GM23248 (cell line): ENCODE measurements at regions not wholly inside any gene's neighbourhood (a gene's known extent, or its start where the extent isn't known, plus 50 kb on each side); places are given as distances from the start of the nearest gene placed in this dataset.

Experiments
- DNase-seq: peaks from one replicate; pipeline ENCODE4 v3.0.0-alpha.2; 2015
- H2AFZ ChIP-seq: fragments of 200-600 bp; sonication (generic); 2 replicates; pipeline ENCODE4 v1.6.1; 2016; ENCODE audit warnings: antibody characterized with exemption
- H3F3A ChIP-seq: fragments of 200-600 bp; sonication (generic); 2 replicates; pipeline ENCODE4 v1.6.1; 2016; ENCODE audit warnings: mild to moderate bottlenecking, antibody characterized with exemption, mixed run types; ENCODE audit not compliant: insufficient read depth
- H3K27ac ChIP-seq: fragments of 200-600 bp; sonication (generic); 2 replicates; pipeline ENCODE4 v1.5.1; 2016; ENCODE audit warnings: mild to moderate bottlenecking
- H3K27me3 ChIP-seq: fragments of 200-600 bp; sonication (generic); replicated peaks from 2 replicates; pipeline ENCODE4 v1.6.1; 2016; ENCODE audit warnings: mild to moderate bottlenecking; ENCODE audit not compliant: insufficient read depth
- H3K36me3 ChIP-seq: fragments of 200-600 bp; sonication (generic); 2 replicates; pipeline ENCODE4 v1.6.1; 2016; ENCODE audit warnings: low read depth, mild to moderate bottlenecking
- H3K4me1 ChIP-seq: fragments of 200-600 bp; sonication (generic); 2 replicates; pipeline ENCODE4 v1.6.1; 2016; ENCODE audit warnings: mild to moderate bottlenecking; ENCODE audit not compliant: insufficient read depth
- H3K4me2 ChIP-seq: fragments of 200-600 bp; sonication (generic); one replicate; pipeline ENCODE4 v1.6.1; 2016; ENCODE audit warnings: mild to moderate bottlenecking; ENCODE audit not compliant: unreplicated experiment
- H3K4me3 ChIP-seq: fragments of 200-600 bp; sonication (generic); 2 replicates; pipeline ENCODE4 v1.5.1; 2016; ENCODE audit warnings: mild to moderate bottlenecking
- H3K79me2 ChIP-seq: fragments of 200-600 bp; sonication (generic); 2 replicates; pipeline ENCODE4 v1.6.1; 2016; ENCODE audit warnings: mild to moderate bottlenecking; ENCODE audit not compliant: insufficient read depth
- H3K9ac ChIP-seq: fragments of 200-600 bp; sonication (generic); 2 replicates; pipeline ENCODE4 v1.6.1; 2016; ENCODE audit warnings: mild to moderate bottlenecking
- H3K9me2 ChIP-seq: fragments of 200-600 bp; sonication (generic); 2 replicates; pipeline ENCODE4 v1.6.1; 2016; ENCODE audit warnings: mixed run types, mild to moderate bottlenecking, moderate library complexity; ENCODE audit not compliant: insufficient read depth
- H3K9me3 ChIP-seq: fragments of 200-600 bp; sonication (generic); one replicate; pipeline ENCODE4 v1.6.1; 2017; ENCODE audit warnings: low read depth
- H4K20me1 ChIP-seq: fragments of 200-600 bp; sonication (generic); 2 replicates; pipeline ENCODE4 v1.6.0; 2016; ENCODE audit not compliant: insufficient read depth
- EZH2 ChIP-seq: fragments of 200-600 bp; sonication (generic); IDR thresholded peaks from 2 replicates; pipeline ENCODE4 v1.6.1; 2018; ENCODE audit warnings: antibody characterized with exemption, mild to moderate bottlenecking; ENCODE audit not compliant: insufficient read depth, poor library complexity, severe bottlenecking
- EZH2phosphoT487 ChIP-seq: fragments of 200-600 bp; sonication (generic); IDR thresholded peaks from 2 replicates; pipeline ENCODE4 v1.6.1; 2018; ENCODE audit warnings: antibody characterized with exemption, moderate library complexity, mild to moderate bottlenecking, low read depth; ENCODE audit not compliant: insufficient read depth
- WGBS, 2 experiments: methylation state at CpG; one replicate each; pipeline ENCODE4 v1.1.6; 2015 to 2017; ENCODE audit warnings: low lambda C conversion rate in 2 of 2, low coverage in 1 of 2; ENCODE audit errors: missing lambda C conversion rate in 2 of 2; 5-methylcytosine and 5-hydroxymethylcytosine counted together
- in situ Hi-C: fragments of 300-500 bp; cut with MboI; formaldehyde crosslinking; loops from 2 replicates; pipeline ENCODE4 v1.15.0; 2020

DNA sequence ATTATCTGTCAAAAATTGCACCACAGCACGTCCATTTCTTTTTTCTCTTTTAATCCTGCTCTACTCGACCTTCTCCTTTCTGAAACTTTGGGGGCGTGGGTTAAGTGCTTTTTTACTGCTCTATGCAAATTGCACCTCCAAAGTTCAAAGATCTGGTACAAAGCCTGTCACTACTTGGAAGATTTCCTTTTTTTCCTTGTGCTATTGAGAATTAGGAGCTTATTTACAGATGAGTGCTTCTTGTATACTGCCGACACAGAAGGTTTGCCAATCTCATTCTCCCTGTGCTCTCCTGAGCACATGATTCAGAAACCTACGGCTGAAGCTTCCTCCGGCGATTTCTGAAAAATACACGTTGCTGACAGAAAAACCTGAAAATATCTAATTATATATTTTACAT lies 94.8 kb downstream of the TEX29 start:
- no peaks in the 10 kb centered on the region for H3K36me3 ChIP-seq
- no peaks in the 10 kb centered on the region for H4K20me1 ChIP-seq
- no peak overlapping the region for H3K27ac ChIP-seq
- no peak overlapping the region for H3K4me2 ChIP-seq
- H3K9me2 ChIP-seq: no peaks in the 10 kb centered on the region
- no peaks in the 10 kb centered on the region for H3K9me3 ChIP-seq
- no peak overlapping the region for H3K9ac ChIP-seq
- no peak overlapping the region for H3K4me3 ChIP-seq
- TF ChIP-seq EZH2phosphoT487: no peak
- no peak for TF ChIP-seq EZH2
- in situ Hi-C loops: no loop called here
- H2AFZ ChIP-seq: no peak overlapping the region
- no peak for DNase-seq
- H3K27me3 ChIP-seq: peaks cover 73% of the 10 kb centered on the region
- H3K79me2 ChIP-seq: no peaks in the 10 kb centered on the region
- WGBS, 2 experiments: 38 to 39% methylated on average over 8 of the region's 8 CpGs
- H3K4me1 ChIP-seq: no peaks in the 10 kb centered on the region
- H3F3A ChIP-seq: no peaks in the 10 kb centered on the region

DNA sequence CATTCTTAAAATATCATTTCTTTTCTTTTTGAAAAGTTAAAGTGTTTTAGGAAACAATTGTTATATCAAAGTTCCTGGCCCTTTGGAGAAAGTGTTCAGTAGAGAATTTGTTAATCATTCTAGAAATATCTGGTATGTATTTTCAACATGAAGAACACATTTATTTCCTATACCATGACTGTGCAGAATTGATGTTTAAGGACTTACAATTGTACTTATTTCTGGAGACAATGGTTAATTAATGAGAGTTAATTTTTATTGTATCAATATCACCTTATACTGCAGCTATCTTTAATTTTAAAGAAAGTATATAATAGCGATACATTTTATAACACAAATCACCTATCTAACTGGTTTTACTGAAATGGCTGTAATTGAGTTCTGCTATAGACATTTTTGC lies 95.3 kb downstream of the TEX29 start:
- 90 to 95% methylated on average over 1 of the region's 1 CpG for WGBS, 2 experiments
- Histone ChIP-seq H3K36me3 (no peaks in the 10 kb centered on the region), H3K9me2 (no peaks in the 10 kb centered on the region), H3K27me3 (peaks cover 67% of the 10 kb centered on the region), H3K4me3 (no peak overlapping the region), H3K4me1 (no peaks in the 10 kb centered on the region), H4K20me1 (no peaks in the 10 kb centered on the region), H3K27ac (no peak overlapping the region), H3K9ac (no peak overlapping the region), H3F3A (no peaks in the 10 kb centered on the region), H3K79me2 (no peaks in the 10 kb centered on the region), H2AFZ (no peak overlapping the region), H3K9me3 (no peaks in the 10 kb centered on the region), H3K4me2 (no peak overlapping the region)
- in situ Hi-C loops: no loop called here
- DNase-seq: no peak
- TF ChIP-seq EZH2 (no peak), EZH2phosphoT487 (no peak)

DNA sequence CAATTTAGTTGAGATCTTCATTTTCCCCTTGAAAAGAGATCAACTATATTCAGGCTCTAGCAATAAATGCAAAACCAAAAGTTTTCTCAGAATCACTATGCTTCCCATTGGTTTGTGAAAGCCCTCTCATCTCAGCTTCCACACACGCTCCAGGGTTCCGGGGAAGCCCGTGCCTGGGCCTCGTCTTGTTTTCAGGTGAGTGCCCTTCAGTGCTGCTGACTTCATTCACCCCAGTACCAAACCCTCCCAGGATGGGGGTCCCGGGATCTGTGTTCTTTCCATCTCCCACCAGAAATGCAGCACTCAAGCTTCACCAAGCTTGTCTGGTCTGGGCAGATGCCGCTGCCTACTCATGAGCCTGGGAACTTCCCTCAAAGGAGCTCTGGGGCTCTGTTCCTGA lies 97.7 kb downstream of the TEX29 start:
- Histone ChIP-seq H3K9me3 (no peaks in the 10 kb centered on the region), H3K27me3 (peaks cover 50% of the 10 kb centered on the region), H3F3A (no peaks in the 10 kb centered on the region), H3K4me1 (no peaks in the 10 kb centered on the region), H4K20me1 (no peaks in the 10 kb centered on the region), H3K9ac (no peak overlapping the region), H3K36me3 (no peaks in the 10 kb centered on the region), H2AFZ (no peak overlapping the region), H3K9me2 (no peaks in the 10 kb centered on the region), H3K79me2 (no peaks in the 10 kb centered on the region), H3K4me3 (no peak overlapping the region), H3K4me2 (no peak overlapping the region), H3K27ac (no peak overlapping the region)
- no peak for DNase-seq
- in situ Hi-C loops: no loop called here
- WGBS, 2 experiments: 50 to 58% methylated on average over 6 of the region's 6 CpGs
- no peak for TF ChIP-seq EZH2
- TF ChIP-seq EZH2phosphoT487: no peak

DNA sequence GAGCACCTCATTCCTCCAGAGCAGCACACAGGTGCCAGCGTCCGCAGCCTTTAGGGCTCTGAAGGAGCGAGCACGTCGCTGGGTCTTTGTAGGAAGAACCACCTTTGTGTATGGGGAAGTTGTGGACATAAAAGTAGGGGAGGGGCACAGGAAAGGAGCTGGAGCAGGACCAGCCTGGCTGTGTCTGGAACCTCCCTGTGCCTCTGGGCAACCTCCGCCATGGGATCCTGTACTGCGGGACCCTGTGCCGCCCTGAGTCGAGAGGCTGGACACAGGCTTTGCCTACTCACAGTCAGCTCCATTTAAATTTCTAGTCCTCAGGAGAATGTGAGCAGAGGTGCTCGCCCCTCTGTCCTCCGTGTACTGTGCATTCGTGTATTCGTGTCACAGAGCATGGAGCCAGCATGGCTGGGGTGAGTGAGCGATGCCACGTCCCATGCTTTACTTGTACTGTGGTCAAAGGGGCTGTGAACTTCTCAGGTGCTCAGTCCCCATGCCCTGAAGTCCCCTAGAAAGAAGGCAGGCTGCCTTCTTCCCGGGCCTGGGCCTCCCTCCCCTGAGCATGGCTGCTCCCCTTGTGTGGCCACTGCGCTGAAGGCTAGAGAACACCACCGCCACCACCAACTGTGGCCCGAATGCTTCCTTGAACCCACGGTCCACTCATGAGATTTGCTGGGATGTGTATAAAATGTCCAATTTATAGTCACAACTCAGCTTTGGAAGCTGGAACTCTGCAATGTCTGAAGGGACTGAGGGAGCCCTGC lies 99.9 kb downstream of the TEX29 start:
- H3K9me3 ChIP-seq: no peaks in the 10 kb centered on the region
- TF ChIP-seq EZH2: no peak
- no peak for TF ChIP-seq EZH2phosphoT487
- no peak for DNase-seq
- H3K4me2 ChIP-seq: no peak overlapping the region
- H4K20me1 ChIP-seq: no peaks in the 10 kb centered on the region
- H3K9ac ChIP-seq: no peak overlapping the region
- H3K79me2 ChIP-seq: no peaks in the 10 kb centered on the region
- H3K4me1 ChIP-seq: no peaks in the 10 kb centered on the region
- no peak overlapping the region for H2AFZ ChIP-seq
- no peak overlapping the region for H3K4me3 ChIP-seq
- WGBS, 2 experiments: 55 to 56% methylated on average over 20 of the region's 20 CpGs
- no peak overlapping the region for H3K27ac ChIP-seq
- no peaks in the 10 kb centered on the region for H3F3A ChIP-seq
- no peaks in the 10 kb centered on the region for H3K9me2 ChIP-seq
- in situ Hi-C loops: no loop called here
- H3K27me3 ChIP-seq: peaks cover 47% of the 10 kb centered on the region
- H3K36me3 ChIP-seq: no peaks in the 10 kb centered on the region
